Thyroid gland (tissue), 4 donors: ENCODE measurements at regions not wholly inside any gene's neighbourhood (a gene's known extent, or its start where the extent isn't known, plus 50 kb on each side); places are given as distances from the start of the nearest gene placed in this dataset.
"Not testable (repeated sequence)": the region's sequence is repeated elsewhere in the genome, so short reads cannot be mapped to it uniquely, and the experiment has no call there.

Experiments used
- CTCF ChIP-seq, 6 experiments: fragments of 200-600 bp in 3 of 6; fragments of 450-650 bp in 3 of 6; sonication (generic) in 3 of 6; IDR thresholded peaks; one replicate each; pipeline ENCODE4 v1.5.1; 2016 to 2019; ENCODE audit warnings: antibody characterized with exemption in 6 of 6, mild to moderate bottlenecking in 2 of 6, inconsistent platforms in 1 of 6, moderate library complexity in 1 of 6
- POLR2A ChIP-seq, 2 donors: fragments of 450-650 bp; IDR thresholded peaks; one replicate each; pipeline ENCODE4 v1.6.1; 2017; ENCODE audit warnings: antibody characterized with exemption in 2 of 2, mild to moderate bottlenecking in 2 of 2, moderate library complexity in 1 of 2

GRCh38 chr2:52006821-52007366 lies 975.0 kb upstream of the NRXN1 start:
- TF ChIP-seq POLR2A, CTCF (IDR thresholded peaks at IDR 0.05): not testable (repeated sequence)
